WTC11 (cell line): ENCODE measurements at regions not wholly inside any gene's neighbourhood (a gene's known extent, or its start where the extent isn't known, plus 50 kb on each side); places are given as distances from the start of the nearest gene placed in this dataset.

Experiments used
- ATAC-seq: fragments of 200-7000 bp; cut with Tn5 transposase; 2 replicates; pipeline ENCODE4 v1.10.0; 2021; ENCODE audit warnings: mild to moderate bottlenecking, moderate library complexity
- CTCF ChIA-PET: fragments of 300-600 bp; sonication (Branson Sonifier 250); formaldehyde crosslinking; loops from one replicate; lab custom pipeline; 2021; ENCODE audit warnings: antibody characterized with exemption; lab: Charles Lee
- POLR2A ChIA-PET: fragments of 350-600 bp; sonication (Branson Sonifier 250); formaldehyde crosslinking; loops from one replicate; lab custom pipeline; 2021; ENCODE audit warnings: antibody characterized with exemption; lab: Charles Lee
- DNase-seq: peaks from one replicate; pipeline ENCODE4 v3.0.0; 2021; ENCODE audit warnings: low spot score
- H3K27ac Mint-ChIP-seq: 2 replicates; pipeline ENCODE4 v1.8.0; 2021; ENCODE audit warnings: mixed read lengths
- H3K27me3 Mint-ChIP-seq: 2 replicates; pipeline ENCODE4 v1.8.0; 2021; ENCODE audit warnings: low read depth, mild to moderate bottlenecking, moderate library complexity, mixed read lengths
- H3K36me3 Mint-ChIP-seq: 2 replicates; pipeline ENCODE4 v1.8.0; 2021; ENCODE audit warnings: mixed read lengths
- H3K4me1 Mint-ChIP-seq: 2 replicates; pipeline ENCODE4 v1.8.0; 2022; ENCODE audit warnings: mixed read lengths
- H3K4me3 Mint-ChIP-seq: 2 replicates; pipeline ENCODE4 v1.8.0; 2021; ENCODE audit warnings: mild to moderate bottlenecking, moderate library complexity, mixed read lengths
- H3K9me3 Mint-ChIP-seq: 2 replicates; pipeline ENCODE4 v1.8.0; 2021; ENCODE audit warnings: mixed read lengths
- ELF4 ChIP-seq: sonication (generic); formaldehyde crosslinking; IDR thresholded peaks from 2 replicates; pipeline ENCODE4 v1.8.1; 2022; ENCODE audit warnings: low read depth, mild to moderate bottlenecking, moderate library complexity, missing genetic modification reagents
- EMX1 ChIP-seq: fragments of 250-450 bp; sonication (Bioruptor Pico); IDR thresholded peaks from 2 replicates; pipeline ENCODE4 v1.8.0; 2021; ENCODE audit warnings: mild to moderate bottlenecking
- FOXK1 ChIP-seq: sonication (generic); formaldehyde crosslinking; IDR thresholded peaks from 2 replicates; pipeline ENCODE4 v1.8.0; 2022; ENCODE audit warnings: mild to moderate bottlenecking, moderate library complexity, missing genetic modification reagents
- GRHL2 ChIP-seq: fragments of 250-450 bp; sonication (Bioruptor Pico); IDR thresholded peaks from 2 replicates; pipeline ENCODE4 v1.8.0; 2022; ENCODE audit warnings: mild to moderate bottlenecking, moderate library complexity; ENCODE audit not compliant: insufficient replicate concordance, severe bottlenecking
- JUN ChIP-seq: sonication (generic); formaldehyde crosslinking; IDR thresholded peaks from 2 replicates; pipeline ENCODE4 v1.8.0; 2023; ENCODE audit warnings: mild to moderate bottlenecking, missing genetic modification reagents
- KAT7 ChIP-seq: sonication (generic); formaldehyde crosslinking; IDR thresholded peaks from 2 replicates; pipeline ENCODE4 v1.8.1; 2023; ENCODE audit warnings: missing genetic modification reagents, mild to moderate bottlenecking, borderline replicate concordance
- MXD4 ChIP-seq: fragments of 250-450 bp; sonication (Bioruptor Pico); IDR thresholded peaks from 2 replicates; pipeline ENCODE4 v1.8.0; 2021; ENCODE audit warnings: mild to moderate bottlenecking, moderate library complexity, borderline replicate concordance
- NFYB ChIP-seq: sonication (generic); formaldehyde crosslinking; conservative IDR thresholded peaks from 2 replicates; pipeline ENCODE4 v1.8.0; 2022; ENCODE audit warnings: low read depth, missing genetic modification reagents
- NR2C2 ChIP-seq: sonication (generic); formaldehyde crosslinking; IDR thresholded peaks from 2 replicates; pipeline ENCODE4 v1.8.0; 2022; ENCODE audit warnings: mild to moderate bottlenecking, missing genetic modification reagents
- OVOL2 ChIP-seq: fragments of 250-450 bp; sonication (Bioruptor Pico); IDR thresholded peaks from 2 replicates; pipeline ENCODE4 v1.9.0; 2021; ENCODE audit warnings: mild to moderate bottlenecking, borderline replicate concordance
- RELA ChIP-seq: sonication (generic); formaldehyde crosslinking; IDR thresholded peaks from 2 replicates; pipeline ENCODE4 v1.8.1; 2022; ENCODE audit warnings: missing genetic modification reagents, mild to moderate bottlenecking, borderline replicate concordance
- RORB ChIP-seq: fragments of 250-450 bp; sonication (Bioruptor Pico); IDR thresholded peaks from 2 replicates; pipeline ENCODE4 v1.9.0; 2021; ENCODE audit warnings: mild to moderate bottlenecking
- TP53 ChIP-seq: sonication (generic); formaldehyde crosslinking; IDR thresholded peaks from 2 replicates; pipeline ENCODE4 v1.8.1; 2023; ENCODE audit warnings: mild to moderate bottlenecking, missing genetic modification reagents
- ZNF138 ChIP-seq: sonication (generic); formaldehyde crosslinking; conservative IDR thresholded peaks from 2 replicates; pipeline ENCODE4 v1.8.1; 2022; ENCODE audit warnings: mild to moderate bottlenecking, moderate library complexity, missing genetic modification reagents
- ZNF423 ChIP-seq: fragments of 250-450 bp; sonication (Bioruptor Pico); IDR thresholded peaks from 2 replicates; pipeline ENCODE4 v2.1.2; 2022; ENCODE audit warnings: mild to moderate bottlenecking, moderate library complexity
- TF ChIP-seq, protein P1 (sequence below): sonication (generic); formaldehyde crosslinking; IDR thresholded peaks from 2 replicates; pipeline ENCODE4 v1.8.1; 2022; ENCODE audit warnings: mild to moderate bottlenecking, moderate library complexity, missing genetic modification reagents
- TF ChIP-seq, protein P2 (sequence below): sonication (generic); formaldehyde crosslinking; IDR thresholded peaks from 2 replicates; pipeline ENCODE4 v1.8.1; 2022; ENCODE audit warnings: low read depth, mild to moderate bottlenecking, moderate library complexity, missing genetic modification reagents, borderline replicate concordance
- TF ChIP-seq, protein P3 (sequence below): fragments of 250-450 bp; sonication (Bioruptor Pico); IDR thresholded peaks from 2 replicates; pipeline ENCODE4 v1.9.0; 2021; ENCODE audit warnings: mild to moderate bottlenecking
- TF ChIP-seq, protein P4 (sequence below): sonication (generic); formaldehyde crosslinking; IDR thresholded peaks from 2 replicates; pipeline ENCODE4 v1.8.1; 2023; ENCODE audit warnings: mild to moderate bottlenecking, moderate library complexity, missing genetic modification reagents
- TF ChIP-seq, protein P5 (sequence below): sonication (generic); formaldehyde crosslinking; conservative IDR thresholded peaks from 2 replicates; pipeline ENCODE4 v1.8.1; 2022; ENCODE audit warnings: mild to moderate bottlenecking, missing genetic modification reagents

DNA sequence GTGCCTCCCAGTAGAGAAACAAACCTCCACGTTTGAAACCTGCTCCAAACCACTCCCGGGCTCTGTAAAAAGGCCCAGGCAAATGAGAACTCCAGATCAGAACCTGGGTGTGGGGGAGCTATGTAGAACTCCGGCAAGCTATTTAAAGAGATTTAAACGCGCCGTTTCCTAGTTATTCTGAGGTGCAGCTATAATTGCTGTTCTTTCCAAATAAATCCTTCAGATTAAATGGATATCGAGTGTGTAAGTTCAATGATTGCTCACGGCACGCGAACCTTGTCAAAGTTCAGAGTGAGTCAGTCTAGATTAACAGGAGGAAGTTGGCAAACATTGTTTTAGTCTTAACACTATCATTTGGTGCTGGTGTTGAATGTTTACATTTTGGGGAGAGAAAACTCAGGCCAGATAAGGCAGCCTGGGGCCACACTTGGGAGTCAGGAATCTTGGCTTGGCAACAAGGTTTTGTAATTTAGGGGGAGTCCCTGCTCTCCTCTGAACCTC lies 92.9 kb upstream of the SALL1 start:
- peaks cover 21% of the 10 kb centered on the region for H3K4me1 Mint-ChIP-seq
- no peak for ATAC-seq
- H3K27ac Mint-ChIP-seq, result no peak overlapping the region
- TF ChIP-seq, protein P1, sequence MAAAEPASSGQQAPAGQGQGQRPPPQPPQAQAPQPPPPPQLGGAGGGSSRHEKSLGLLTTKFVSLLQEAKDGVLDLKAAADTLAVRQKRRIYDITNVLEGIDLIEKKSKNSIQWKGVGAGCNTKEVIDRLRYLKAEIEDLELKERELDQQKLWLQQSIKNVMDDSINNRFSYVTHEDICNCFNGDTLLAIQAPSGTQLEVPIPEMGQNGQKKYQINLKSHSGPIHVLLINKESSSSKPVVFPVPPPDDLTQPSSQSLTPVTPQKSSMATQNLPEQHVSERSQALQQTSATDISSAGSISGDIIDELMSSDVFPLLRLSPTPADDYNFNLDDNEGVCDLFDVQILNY (CRISPR knock-in tag), result no peak
- no peak for TF ChIP-seq ELF4 (CRISPR knock-in tag)
- TF ChIP-seq TP53 (CRISPR knock-in tag), result no peak
- TF ChIP-seq NFYB (CRISPR knock-in tag), result no peak
- TF ChIP-seq KAT7 (CRISPR knock-in tag), result no peak
- no peak for TF ChIP-seq RELA (CRISPR knock-in tag)
- no peak for TF ChIP-seq RORB (CRISPR knock-in tag)
- TF ChIP-seq FOXK1 (CRISPR knock-in tag), result no peak
- TF ChIP-seq MXD4 (CRISPR knock-in tag), result no peak
- no peak for TF ChIP-seq OVOL2 (CRISPR knock-in tag)
- no peak for TF ChIP-seq NR2C2 (CRISPR knock-in tag)
- TF ChIP-seq, protein P2, sequence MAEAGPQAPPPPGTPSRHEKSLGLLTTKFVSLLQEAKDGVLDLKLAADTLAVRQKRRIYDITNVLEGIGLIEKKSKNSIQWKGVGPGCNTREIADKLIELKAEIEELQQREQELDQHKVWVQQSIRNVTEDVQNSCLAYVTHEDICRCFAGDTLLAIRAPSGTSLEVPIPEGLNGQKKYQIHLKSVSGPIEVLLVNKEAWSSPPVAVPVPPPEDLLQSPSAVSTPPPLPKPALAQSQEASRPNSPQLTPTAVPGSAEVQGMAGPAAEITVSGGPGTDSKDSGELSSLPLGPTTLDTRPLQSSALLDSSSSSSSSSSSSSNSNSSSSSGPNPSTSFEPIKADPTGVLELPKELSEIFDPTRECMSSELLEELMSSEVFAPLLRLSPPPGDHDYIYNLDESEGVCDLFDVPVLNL (CRISPR knock-in tag), result no peak
- no peak for TF ChIP-seq JUN (CRISPR knock-in tag)
- no peak for TF ChIP-seq ZNF138
- TF ChIP-seq GRHL2 (CRISPR knock-in tag), result no peak
- TF ChIP-seq, protein P3, sequence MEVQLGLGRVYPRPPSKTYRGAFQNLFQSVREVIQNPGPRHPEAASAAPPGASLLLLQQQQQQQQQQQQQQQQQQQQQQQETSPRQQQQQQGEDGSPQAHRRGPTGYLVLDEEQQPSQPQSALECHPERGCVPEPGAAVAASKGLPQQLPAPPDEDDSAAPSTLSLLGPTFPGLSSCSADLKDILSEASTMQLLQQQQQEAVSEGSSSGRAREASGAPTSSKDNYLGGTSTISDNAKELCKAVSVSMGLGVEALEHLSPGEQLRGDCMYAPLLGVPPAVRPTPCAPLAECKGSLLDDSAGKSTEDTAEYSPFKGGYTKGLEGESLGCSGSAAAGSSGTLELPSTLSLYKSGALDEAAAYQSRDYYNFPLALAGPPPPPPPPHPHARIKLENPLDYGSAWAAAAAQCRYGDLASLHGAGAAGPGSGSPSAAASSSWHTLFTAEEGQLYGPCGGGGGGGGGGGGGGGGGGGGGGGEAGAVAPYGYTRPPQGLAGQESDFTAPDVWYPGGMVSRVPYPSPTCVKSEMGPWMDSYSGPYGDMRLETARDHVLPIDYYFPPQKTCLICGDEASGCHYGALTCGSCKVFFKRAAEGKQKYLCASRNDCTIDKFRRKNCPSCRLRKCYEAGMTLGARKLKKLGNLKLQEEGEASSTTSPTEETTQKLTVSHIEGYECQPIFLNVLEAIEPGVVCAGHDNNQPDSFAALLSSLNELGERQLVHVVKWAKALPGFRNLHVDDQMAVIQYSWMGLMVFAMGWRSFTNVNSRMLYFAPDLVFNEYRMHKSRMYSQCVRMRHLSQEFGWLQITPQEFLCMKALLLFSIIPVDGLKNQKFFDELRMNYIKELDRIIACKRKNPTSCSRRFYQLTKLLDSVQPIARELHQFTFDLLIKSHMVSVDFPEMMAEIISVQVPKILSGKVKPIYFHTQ (CRISPR knock-in tag), result no peak
- TF ChIP-seq, protein P4, sequence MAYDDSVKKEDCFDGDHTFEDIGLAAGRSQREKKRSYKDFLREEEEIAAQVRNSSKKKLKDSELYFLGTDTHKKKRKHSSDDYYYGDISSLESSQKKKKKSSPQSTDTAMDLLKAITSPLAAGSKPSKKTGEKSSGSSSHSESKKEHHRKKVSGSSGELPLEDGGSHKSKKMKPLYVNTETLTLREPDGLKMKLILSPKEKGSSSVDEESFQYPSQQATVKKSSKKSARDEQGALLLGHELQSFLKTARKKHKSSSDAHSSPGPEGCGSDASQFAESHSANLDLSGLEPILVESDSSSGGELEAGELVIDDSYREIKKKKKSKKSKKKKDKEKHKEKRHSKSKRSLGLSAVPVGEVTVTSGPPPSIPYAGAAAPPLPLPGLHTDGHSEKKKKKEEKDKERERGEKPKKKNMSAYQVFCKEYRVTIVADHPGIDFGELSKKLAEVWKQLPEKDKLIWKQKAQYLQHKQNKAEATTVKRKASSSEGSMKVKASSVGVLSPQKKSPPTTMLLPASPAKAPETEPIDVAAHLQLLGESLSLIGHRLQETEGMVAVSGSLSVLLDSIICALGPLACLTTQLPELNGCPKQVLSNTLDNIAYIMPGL (CRISPR knock-in tag), result no peak
- no peak for TF ChIP-seq ZNF423 (CRISPR knock-in tag)
- H3K9me3 Mint-ChIP-seq, result peaks cover 9% of the 10 kb centered on the region
- peaks cover 5% of the 10 kb centered on the region for H3K36me3 Mint-ChIP-seq
- H3K27me3 Mint-ChIP-seq, result peaks cover 8% of the 10 kb centered on the region
- H3K4me3 Mint-ChIP-seq, result no peak overlapping the region
- CTCF ChIA-PET, result no interaction called here
- POLR2A ChIA-PET, result no interaction called here
- DNase-seq, result no peak

DNA sequence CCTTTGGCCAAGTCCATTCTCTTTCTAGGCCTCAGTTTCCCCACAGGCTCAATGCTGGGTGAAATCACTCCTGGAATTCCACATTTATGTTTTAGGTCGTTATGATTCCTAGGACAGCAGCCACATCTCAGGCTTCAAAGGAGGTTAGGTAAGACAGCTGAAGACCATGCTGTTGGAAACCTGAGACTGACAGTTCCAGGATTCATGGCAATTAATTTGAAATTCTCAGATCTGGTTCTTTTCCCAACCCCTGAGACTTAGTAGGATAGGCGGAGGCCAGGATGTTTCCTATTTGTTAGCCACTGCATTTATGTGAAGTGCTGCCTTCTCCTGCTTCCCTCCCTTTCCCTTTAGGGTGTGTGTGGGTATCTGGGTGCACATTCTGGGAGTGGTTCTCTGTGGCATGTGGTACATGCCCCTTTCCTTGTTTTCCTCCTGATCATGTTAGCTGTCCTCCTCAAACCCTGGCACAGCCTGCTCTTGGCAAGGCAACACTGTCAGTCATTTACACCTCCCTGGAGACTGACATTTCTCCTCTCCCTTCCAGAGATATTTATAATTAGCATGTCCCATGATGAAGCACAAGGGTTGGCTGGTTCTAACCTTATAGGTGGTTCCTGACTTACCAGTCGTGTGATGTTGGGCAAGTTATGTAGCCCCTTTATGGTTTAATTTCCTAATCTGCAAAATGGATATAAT lies 91.4 kb upstream of the SALL1 start:
- Mint-ChIP-seq H3K4me1 (peaks cover 32% of the 10 kb centered on the region), H3K9me3 (peaks cover 11% of the 10 kb centered on the region), H3K27ac (no peak overlapping the region), H3K4me3 (no peak overlapping the region), H3K27me3 (peaks cover 13% of the 10 kb centered on the region), H3K36me3 (peaks cover 6% of the 10 kb centered on the region)
- DNase-seq (no peak), ATAC-seq (no peak)
- TF ChIP-seq, protein P5, sequence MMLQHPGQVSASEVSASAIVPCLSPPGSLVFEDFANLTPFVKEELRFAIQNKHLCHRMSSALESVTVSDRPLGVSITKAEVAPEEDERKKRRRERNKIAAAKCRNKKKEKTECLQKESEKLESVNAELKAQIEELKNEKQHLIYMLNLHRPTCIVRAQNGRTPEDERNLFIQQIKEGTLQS (CRISPR knock-in tag), result no peak
- no peak for TF ChIP-seq EMX1 (CRISPR knock-in tag)
- POLR2A ChIA-PET, result no interaction called here
- CTCF ChIA-PET, result no interaction called here
